ENCODE measurements at regions not wholly inside any gene's neighbourhood (a gene's known extent, or its start where the extent isn't known, plus 50 kb on each side); places are given as distances from the start of the nearest gene placed in this dataset.

GRCh38 chr2:64915510-64915900 is 73.7 kb upstream of the SLC1A4 start:
- no peak overlapping the region for H2BK12ac ChIP-seq (ENCODE audit: insufficient read length, low read depth, low read length)
- H3K27me3 Mint-ChIP-seq (ENCODE audit: low read depth) = peaks cover 16% of the 10 kb centered on the region
- H3K4me1 Mint-ChIP-seq = peaks cover 34 to 38% of the 10 kb centered on the region in 2 experiments
- no peak overlapping the region for H3K4me2 ChIP-seq (ENCODE audit: insufficient read depth, insufficient read length, low read length)
- H2BK20ac ChIP-seq (ENCODE audit: low read depth, low read length, poor library complexity, severe bottlenecking) = no peak overlapping the region
- H3K79me2 ChIP-seq (ENCODE audit: insufficient read depth, low read length) = no peaks in the 10 kb centered on the region
- H3K18ac ChIP-seq (ENCODE audit: insufficient read length, low read depth, low read length) = no peak overlapping the region
- WGBS (ENCODE audit: extremely low coverage, insufficient read length, low lambda C conversion rate) = no CpG with 5 or more reads among the region's 3 CpGs
- H3K4ac ChIP-seq (ENCODE audit: low read depth, low read length) = no peak overlapping the region
- no peaks in the 10 kb centered on the region for H3K9me3 Mint-ChIP-seq
- no peak overlapping the region for H3T11ph ChIP-seq (ENCODE audit: low read length)
- H4K20me1 ChIP-seq (ENCODE audit: control insufficient read depth, insufficient read depth, insufficient read length) = no peaks in the 10 kb centered on the region
- H3K23me2 ChIP-seq (ENCODE audit: insufficient read length, low read depth, low read length, poor library complexity, severe bottlenecking) = no peaks in the 10 kb centered on the region
- no peaks in the 10 kb centered on the region for H3K79me1 ChIP-seq (ENCODE audit: insufficient read depth, low read depth, low read length, poor library complexity, severe bottlenecking)
- no peak overlapping the region for H3K56ac ChIP-seq (ENCODE audit: insufficient read length, low read depth, low read length)
- H2BK15ac ChIP-seq (ENCODE audit: low read depth, low read length) = no peak overlapping the region
- H3K14ac ChIP-seq (ENCODE audit: insufficient read depth, low read length) = no peak overlapping the region
- no peak overlapping the region for H3K4me3 Mint-ChIP-seq
- H3K9me3 ChIP-seq (ENCODE audit: control insufficient read depth, low read depth, low read length) = no peaks in the 10 kb centered on the region
- no peak overlapping the region for H2BK120ac ChIP-seq (ENCODE audit: low read depth, low read length, poor library complexity, severe bottlenecking)
- no peak overlapping the region for H4K91ac ChIP-seq (ENCODE audit: insufficient read length, low read depth, low read length)
- H3K27me3 ChIP-seq (ENCODE audit: insufficient read depth, low read length) = no peaks in the 10 kb centered on the region
- H3K27ac Mint-ChIP-seq = no peak overlapping the region
- no peak for DNase-seq
- TF ChIP-seq CTCF (conservative IDR thresholded peaks at IDR 0.05) = no peak
- no peak overlapping the region for H3K23ac ChIP-seq (ENCODE audit: insufficient read length, low read depth, low read length)
- no peak overlapping the region for H4K8ac ChIP-seq (replicated peaks; ENCODE audit: insufficient read length, low read depth, low read length)
- no peak overlapping the region for H4K5ac ChIP-seq (ENCODE audit: insufficient read length, low read depth, low read length)
- H3K27ac ChIP-seq (ENCODE audit: insufficient read length, low read depth, low read length) = no peak overlapping the region
- peaks cover 3% of the 10 kb centered on the region; the same call in 1 of the 2 replicates for H3K4me1 ChIP-seq (ENCODE audit: insufficient read depth, low read length)
- no peak overlapping the region for H2AFZ ChIP-seq (ENCODE audit: low read length)
- no peak overlapping the region for H3K9ac ChIP-seq (ENCODE audit: extremely low read depth, insufficient read length, low read length)
- no peak overlapping the region for H2BK5ac ChIP-seq (ENCODE audit: insufficient read length, low read length)
- no peak overlapping the region for H2AK5ac ChIP-seq (ENCODE audit: insufficient read length, low read length)
- H3K36me3 Mint-ChIP-seq (ENCODE audit: insufficient read depth in 1 of 3, low read depth in 3 of 3) = no peaks in the 10 kb centered on the region

Measured in H9 (cell line).